IMR-90 (cell line): ENCODE measurements at regions not wholly inside any gene's neighbourhood (a gene's known extent, or its start where the extent isn't known, plus 50 kb on each side); places are given as distances from the start of the nearest gene placed in this dataset.

Experiments used
- CEBPB ChIP-seq: IDR thresholded peaks from 2 replicates; pipeline ENCODE4 v1.6.1; 2012; ENCODE audit warnings: low read depth, low read length, improper control_type of control experiment
- CTCF ChIP-seq: conservative IDR thresholded peaks from 2 replicates; pipeline ENCODE4 v1.5.1; 2012; ENCODE audit warnings: mild to moderate bottlenecking, low read depth, low read length, improper control_type of control experiment
- MAFK ChIP-seq: IDR thresholded peaks from 2 replicates; pipeline ENCODE4 v1.6.1; 2012; ENCODE audit warnings: low read depth, low read length, improper control_type of control experiment
- POLR2A ChIP-seq: IDR thresholded peaks from 2 replicates; pipeline ENCODE4 v1.6.1; 2012; ENCODE audit warnings: mild to moderate bottlenecking, low read depth, low read length
- RAD21 ChIP-seq: IDR thresholded peaks from 2 replicates; pipeline ENCODE4 v1.6.1; 2012; ENCODE audit warnings: low read length, improper control_type of control experiment
- RCOR1 ChIP-seq: IDR thresholded peaks from 2 replicates; pipeline ENCODE4 v1.6.1; 2012; ENCODE audit warnings: mild to moderate bottlenecking, low read length, improper control_type of control experiment; ENCODE audit not compliant: insufficient replicate concordance

GRCh38 chr3:140754936-140755335 is 77.1 kb downstream of the TRIM42 start:
- no peak for TF ChIP-seq CTCF
- no peak for TF ChIP-seq POLR2A
- TF ChIP-seq MAFK = no peak
- TF ChIP-seq RAD21 = no peak
- TF ChIP-seq CEBPB = no peak
- TF ChIP-seq RCOR1 = no peak
